Keratinocyte (primary cell): ENCODE measurements at regions not wholly inside any gene's neighbourhood (a gene's known extent, or its start where the extent isn't known, plus 50 kb on each side); places are given as distances from the start of the nearest gene placed in this dataset.

Source experiments
- DNase-seq: peaks from one replicate; pipeline ENCODE4 v3.0.0-alpha.2; 2011; ENCODE audit warnings: low read depth, missing footprints, low spot score
- FAIRE-seq: peaks from 2 replicates; lab custom pipeline; 2011; peaks lifted over from hg19 to GRCh38; lab: Jason Lieb, UNC
- H2AFZ ChIP-seq: 2 replicates; pipeline ENCODE4 v1.6.0; 2012; ENCODE audit warnings: low read length, control low read depth, inconsistent platforms; ENCODE audit not compliant: control insufficient read depth
- H3K27ac ChIP-seq: 2 replicates; pipeline ENCODE4 v1.5.1; 2011; ENCODE audit warnings: low read length; ENCODE audit not compliant: control insufficient read depth, insufficient read depth
- H3K27me3 ChIP-seq: 3 replicates; pipeline ENCODE4 v1.6.0; 2011; ENCODE audit warnings: low read length; ENCODE audit not compliant: control insufficient read depth, insufficient read depth; ENCODE audit errors: extremely low read depth
- H3K36me3 ChIP-seq, 2 experiments: 2 replicates in 1 of 2; 3 replicates in 1 of 2; pipeline ENCODE4 v1.5.1; 2011; ENCODE audit warnings: low read length in 2 of 2, mild to moderate bottlenecking in 1 of 2; ENCODE audit not compliant: control insufficient read depth in 2 of 2, insufficient read depth in 2 of 2; ENCODE audit errors: extremely low read depth in 1 of 2
- H3K4me1 ChIP-seq: 3 replicates; pipeline ENCODE4 v1.5.1; 2011; ENCODE audit warnings: low read length; ENCODE audit not compliant: control insufficient read depth, insufficient read depth; ENCODE audit errors: extremely low read depth
- H3K4me2 ChIP-seq: 3 replicates; pipeline ENCODE4 v1.6.0; 2011; ENCODE audit warnings: low read depth, low read length; ENCODE audit not compliant: control insufficient read depth, insufficient read depth; ENCODE audit errors: extremely low read depth
- H3K4me3 ChIP-seq, 3 experiments: fragments of 200-600 bp in 1 of 3; sonication (generic) in 1 of 3; 2 replicates in 2 of 3; 3 replicates in 1 of 3; pipeline ENCODE4 v1.5.1; 2011 to 2016; ENCODE audit warnings: low read length in 3 of 3, mild to moderate bottlenecking in 3 of 3, control low read depth in 2 of 3, inconsistent platforms in 1 of 3, low read depth in 1 of 3, mixed read lengths in 1 of 3, mixed run types in 1 of 3, moderate library complexity in 1 of 3; ENCODE audit not compliant: control insufficient read depth in 2 of 3, insufficient read depth in 2 of 3; ENCODE audit errors: extremely low read depth in 1 of 3
- H3K79me2 ChIP-seq: 2 replicates; pipeline ENCODE4 v1.6.0; 2012; ENCODE audit warnings: low read length; ENCODE audit not compliant: control insufficient read depth, insufficient read depth
- H3K9ac ChIP-seq: 3 replicates; pipeline ENCODE4 v1.6.0; 2011; ENCODE audit warnings: low read length; ENCODE audit not compliant: control insufficient read depth, insufficient read depth; ENCODE audit errors: extremely low read depth
- H3K9me1 ChIP-seq: 3 replicates; pipeline ENCODE4 v1.6.0; 2011; ENCODE audit warnings: low read length; ENCODE audit not compliant: control insufficient read depth, insufficient read depth; ENCODE audit errors: extremely low read depth
- H3K9me3 ChIP-seq: 2 replicates; pipeline ENCODE4 v1.5.1; 2012; ENCODE audit warnings: low read depth, low read length; ENCODE audit not compliant: control insufficient read depth
- H4K20me1 ChIP-seq: 3 replicates; pipeline ENCODE4 v1.6.0; 2011; ENCODE audit warnings: low read length; ENCODE audit not compliant: control insufficient read depth, insufficient read depth; ENCODE audit errors: extremely low read depth
- EZH2 ChIP-seq: IDR thresholded peaks from one replicate; pipeline ENCODE4 v1.6.1; 2012; ENCODE audit warnings: inconsistent platforms, mild to moderate bottlenecking, low read length, moderate library complexity
- dilution Hi-C: fragments of 300-500 bp; cut with MboI; formaldehyde crosslinking; loops from one replicate; pipeline ENCODE4 v1.7.0; 2020; ENCODE audit warnings: low sequenced_read_pairs; ENCODE audit not compliant: extremely low pct_ligation_motif_present
- TF ChIP-seq, protein P1 (sequence below), 3 experiments: IDR thresholded peaks in 1 of 3; conservative IDR thresholded peaks in 1 of 3; optimal IDR thresholded peaks in 1 of 3; 2 replicates in 2 of 3; 3 replicates in 1 of 3; pipeline versions ENCODE3 to v1.5.1; 2011; ENCODE audit warnings: low read length in 3 of 3, mild to moderate bottlenecking in 3 of 3, moderate library complexity in 2 of 3, control low read depth in 1 of 3, inconsistent platforms in 1 of 3; ENCODE audit not compliant: insufficient read depth in 2 of 3; ENCODE audit errors: extremely low read depth in 1 of 3

DNA sequence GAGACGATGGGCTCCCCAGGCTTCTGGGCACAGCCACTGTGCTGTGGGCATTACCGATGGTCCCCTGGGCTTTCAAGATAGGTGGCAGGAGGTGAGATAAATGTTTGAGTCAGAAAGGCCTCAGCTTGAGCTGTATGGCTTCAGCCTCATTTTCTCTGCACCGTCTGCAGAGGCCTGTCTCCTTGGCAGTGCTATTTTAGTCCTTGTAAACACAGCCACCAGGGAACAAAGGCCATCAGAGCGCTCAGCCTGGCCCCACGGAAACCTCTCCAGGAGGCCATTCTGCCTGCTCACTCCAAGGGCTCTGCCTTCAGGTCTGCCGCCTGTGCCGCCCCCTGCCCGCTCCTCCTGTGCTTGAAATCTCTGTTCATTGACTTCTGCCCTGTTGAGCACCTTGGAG lies 1424.9 kb downstream of the TBC1D22A start:
- Histone ChIP-seq H2AFZ (no peak overlapping the region), H4K20me1 (no peaks in the 10 kb centered on the region), H3K4me3 (no peak overlapping the region), H3K4me2 (no peak overlapping the region), H3K79me2 (no peaks in the 10 kb centered on the region), H3K4me1 (no peaks in the 10 kb centered on the region), H3K9ac (no peak overlapping the region), H3K9me1 (no peaks in the 10 kb centered on the region), H3K36me3 (no peaks in the 10 kb centered on the region), H3K9me3 (peaks cover 10% of the 10 kb centered on the region), H3K27me3 (no peaks in the 10 kb centered on the region), H3K27ac (no peak overlapping the region)
- TF ChIP-seq EZH2 = no peak
- TF ChIP-seq, protein P1, sequence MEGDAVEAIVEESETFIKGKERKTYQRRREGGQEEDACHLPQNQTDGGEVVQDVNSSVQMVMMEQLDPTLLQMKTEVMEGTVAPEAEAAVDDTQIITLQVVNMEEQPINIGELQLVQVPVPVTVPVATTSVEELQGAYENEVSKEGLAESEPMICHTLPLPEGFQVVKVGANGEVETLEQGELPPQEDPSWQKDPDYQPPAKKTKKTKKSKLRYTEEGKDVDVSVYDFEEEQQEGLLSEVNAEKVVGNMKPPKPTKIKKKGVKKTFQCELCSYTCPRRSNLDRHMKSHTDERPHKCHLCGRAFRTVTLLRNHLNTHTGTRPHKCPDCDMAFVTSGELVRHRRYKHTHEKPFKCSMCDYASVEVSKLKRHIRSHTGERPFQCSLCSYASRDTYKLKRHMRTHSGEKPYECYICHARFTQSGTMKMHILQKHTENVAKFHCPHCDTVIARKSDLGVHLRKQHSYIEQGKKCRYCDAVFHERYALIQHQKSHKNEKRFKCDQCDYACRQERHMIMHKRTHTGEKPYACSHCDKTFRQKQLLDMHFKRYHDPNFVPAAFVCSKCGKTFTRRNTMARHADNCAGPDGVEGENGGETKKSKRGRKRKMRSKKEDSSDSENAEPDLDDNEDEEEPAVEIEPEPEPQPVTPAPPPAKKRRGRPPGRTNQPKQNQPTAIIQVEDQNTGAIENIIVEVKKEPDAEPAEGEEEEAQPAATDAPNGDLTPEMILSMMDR (optimal IDR thresholded peaks at IDR 0.05 in 1 of 3, IDR thresholded peaks at IDR 0.05 in 1 of 3, conservative IDR thresholded peaks at IDR 0.05 in 1 of 3; ENCODE audit: extremely low read depth in 1 of 3, insufficient read depth in 2 of 3, low read length in 3 of 3) = no peak
- DNase-seq (no peak), FAIRE-seq (no peak)
- dilution Hi-C loops = no loop called here

DNA sequence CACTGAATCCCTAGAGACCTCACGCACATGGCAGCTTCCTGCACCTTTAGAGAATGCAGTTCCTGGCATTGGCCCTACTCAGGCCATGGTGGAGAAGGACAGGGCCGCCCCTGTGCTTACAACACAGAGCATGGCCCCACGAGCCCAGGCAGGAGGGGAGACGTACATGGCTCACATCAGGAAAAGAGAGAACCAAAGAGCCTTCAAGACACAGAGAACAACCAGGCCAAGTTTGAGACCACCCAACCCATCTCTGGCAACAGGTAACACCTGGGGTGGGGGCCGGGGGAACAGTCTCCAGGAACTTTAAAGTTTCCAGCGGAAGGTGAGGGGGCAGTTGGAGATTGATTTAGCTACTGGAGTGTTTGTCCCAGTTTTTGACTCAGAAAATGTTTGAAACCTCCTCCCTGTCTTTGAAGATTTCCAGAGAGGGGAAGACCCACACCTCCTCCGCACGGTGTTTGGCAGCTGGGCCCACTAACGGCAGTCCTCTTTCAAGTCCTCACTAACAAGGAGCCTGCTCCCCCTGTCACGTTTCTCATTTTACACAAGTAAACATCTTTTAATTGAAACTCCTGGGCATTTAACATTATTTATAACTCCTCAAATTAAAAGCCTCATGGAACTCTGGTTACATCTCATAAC lies 1423.8 kb downstream of the TBC1D22A start:
- Histone ChIP-seq H3K4me1 (no peaks in the 10 kb centered on the region), H3K9me1 (no peaks in the 10 kb centered on the region), H3K4me2 (no peak overlapping the region), H3K9me3 (peaks cover 14% of the 10 kb centered on the region), H3K4me3 (no peak overlapping the region), H3K79me2 (no peaks in the 10 kb centered on the region), H4K20me1 (no peaks in the 10 kb centered on the region), H3K9ac (no peak overlapping the region), H3K36me3 (no peaks in the 10 kb centered on the region), H3K27me3 (no peaks in the 10 kb centered on the region), H3K27ac (no peak overlapping the region), H2AFZ (no peak overlapping the region)
- dilution Hi-C loops = no loop called here
- DNase-seq (no peak), FAIRE-seq (no peak)
- TF ChIP-seq, protein P1 (optimal IDR thresholded peaks at IDR 0.05 in 1 of 3, IDR thresholded peaks at IDR 0.05 in 1 of 3, conservative IDR thresholded peaks at IDR 0.05 in 1 of 3; ENCODE audit: extremely low read depth in 1 of 3, insufficient read depth in 2 of 3, low read length in 3 of 3) = no peak
- no peak for TF ChIP-seq EZH2
